HepG2 (cell line): ENCODE measurements at regions not wholly inside any gene's neighbourhood (a gene's known extent, or its start where the extent isn't known, plus 50 kb on each side); places are given as distances from the start of the nearest gene placed in this dataset.

Source experiments
- ATAC-seq: fragments of 200-7000 bp; cut with Tn5 transposase; 3 replicates; pipeline ENCODE4 v1.9.1; 2020; ENCODE audit warnings: mild to moderate bottlenecking, moderate library complexity
- BruUV-seq: library from RNA; stranded (reverse); fragments of 400-500 nt; replicated peaks from 2 replicates; lab custom pipeline; 2021; lab: Mats Ljungman, UMichigan
- CTCF ChIA-PET: fragments of 300-600 bp; formaldehyde crosslinking; extraction: SDS; loops from one replicate; lab custom pipeline; 2021; ENCODE audit warnings: low total read pairs, inconsistent platforms, low intra/inter-chr PET ratio; lab: Yijun Ruan, JAX
- POLR2A ChIA-PET: fragments of 350-600 bp; sonication (Branson Sonifier 250); formaldehyde crosslinking; loops from one replicate; lab custom pipeline; 2020; ENCODE audit warnings: antibody characterized with exemption, inconsistent platforms; lab: Yijun Ruan, JAX
- DNase-seq: peaks from one replicate; pipeline ENCODE4 v3.0.0-alpha.2; 2015; ENCODE audit warnings: low spot score
- FAIRE-seq: peaks from 3 replicates; lab custom pipeline; 2011; peaks lifted over from hg19 to GRCh38; lab: Jason Lieb, UNC
- H2AFZ ChIP-seq: one replicate; pipeline ENCODE4 v1.6.1; 2011; ENCODE audit warnings: low read length, inconsistent platforms
- H3K27ac ChIP-seq: fragments of 300-600 bp; 3 replicates; pipeline ENCODE4 v1.8.0; 2011; ENCODE audit warnings: mixed run types, mild to moderate bottlenecking, mixed read lengths, low read length, inconsistent platforms; ENCODE audit not compliant: insufficient read depth; ENCODE audit errors: extremely low read length
- H3K27me3 ChIP-seq, 2 experiments: fragments of 200-600 bp in 1 of 2; 2 replicates in 1 of 2; 3 replicates in 1 of 2; pipeline versions ENCODE4 v1.6.0 to v1.8.0; 2011; ENCODE audit warnings: low read length in 2 of 2, mild to moderate bottlenecking in 2 of 2, moderate library complexity in 2 of 2, inconsistent platforms in 1 of 2; ENCODE audit not compliant: insufficient read depth in 2 of 2, control insufficient read depth in 1 of 2
- H3K36me3 ChIP-seq, 2 experiments: fragments of 200-600 bp in 1 of 2; replicated peaks in 1 of 2; 2 replicates in 1 of 2; 3 replicates in 1 of 2; pipeline versions ENCODE4 v1.5.1 to v1.8.0; 2011; ENCODE audit warnings: low read length in 2 of 2, inconsistent platforms in 1 of 2; ENCODE audit not compliant: insufficient read depth in 2 of 2, control insufficient read depth in 1 of 2
- H3K4me1 ChIP-seq: 2 replicates; pipeline ENCODE4 v1.5.1; 2012; ENCODE audit warnings: low read length, inconsistent platforms; ENCODE audit not compliant: insufficient read depth
- H3K4me2 ChIP-seq: 2 replicates; pipeline ENCODE4 v1.6.0; 2011; ENCODE audit warnings: low read depth, low read length, inconsistent platforms
- H3K4me3 ChIP-seq, 3 experiments: fragments of 200-600 bp in 1 of 3; sonication (generic), shearing (Covaris generic) in 1 of 3; replicated peaks in 1 of 3; 2 replicates each; pipeline ENCODE4 v1.5.1; 2011 to 2016; ENCODE audit warnings: low read length in 3 of 3, inconsistent platforms in 2 of 3, low read depth in 2 of 3, mild to moderate bottlenecking in 2 of 3, control low read depth in 1 of 3, mixed read lengths in 1 of 3; ENCODE audit not compliant: insufficient read depth in 1 of 3
- H3K79me2 ChIP-seq: one replicate; pipeline ENCODE4 v1.6.1; 2011; ENCODE audit warnings: low read length, inconsistent platforms; ENCODE audit not compliant: insufficient read depth
- H3K9ac ChIP-seq: 2 replicates; pipeline ENCODE4 v1.6.0; 2011; ENCODE audit warnings: mild to moderate bottlenecking, low read depth, low read length, inconsistent platforms; ENCODE audit not compliant: insufficient read depth
- H3K9me3 ChIP-seq: 2 replicates; pipeline ENCODE4 v1.5.1; 2012; ENCODE audit warnings: mild to moderate bottlenecking, low read length
- H4K20me1 ChIP-seq: 2 replicates; pipeline ENCODE4 v1.6.0; 2011; ENCODE audit warnings: inconsistent platforms, mild to moderate bottlenecking, low read length, moderate library complexity; ENCODE audit not compliant: insufficient read depth
- ATF1 ChIP-seq: IDR thresholded peaks from 2 replicates; pipeline ENCODE4 v1.6.1; 2016; ENCODE audit warnings: mild to moderate bottlenecking, control low read depth
- MEIS1 ChIP-seq: sonication (generic); formaldehyde crosslinking; IDR thresholded peaks from 2 replicates; pipeline ENCODE4 v1.9.0; 2021; ENCODE audit warnings: mild to moderate bottlenecking, missing genetic modification reagents, moderate library complexity, borderline replicate concordance
- PHF5A ChIP-seq: IDR thresholded peaks from one replicate; pipeline ENCODE4 v1.6.1; 2018; ENCODE audit warnings: low read depth, missing genetic modification reagents; ENCODE audit not compliant: unreplicated experiment
- SRSF1 ChIP-seq: fragments of 200-400 bp; formaldehyde crosslinking; optimal IDR thresholded peaks from 2 replicates; pipeline ENCODE3; 2017; ENCODE audit warnings: mild to moderate bottlenecking, low read depth, low read length, moderate library complexity
- ZIK1 ChIP-seq: sonication (generic); formaldehyde crosslinking; IDR thresholded peaks from 2 replicates; pipeline ENCODE4 v1.5.0; 2020; ENCODE audit warnings: mild to moderate bottlenecking, low read depth, missing genetic modification reagents, borderline replicate concordance
- ZNF362 ChIP-seq: sonication (generic); formaldehyde crosslinking; IDR thresholded peaks from 2 replicates; pipeline ENCODE4 v1.4.0; 2020; ENCODE audit warnings: missing genetic modification reagents, mild to moderate bottlenecking, borderline replicate concordance
- WGBS: methylation state at CpG from one replicate; pipeline ENCODE4 v1.1.6; 2017; ENCODE audit warnings: low lambda C conversion rate; 5-methylcytosine and 5-hydroxymethylcytosine counted together
- in situ Hi-C: cut with HindIII; loops from 2 replicates; pipeline ENCODE4 v1.10.0; 2017; ENCODE audit warnings: low pct_unique_long_range_greater_than_20kb; ENCODE audit not compliant: extremely low pct_ligation_motif_present
- intact Hi-C: fragments of 100-400 bp; cut with micrococcal nuclease; formaldehyde crosslinking; loops from one replicate; pipeline ENCODE4 v1.10.0; 2022; ENCODE audit not compliant: unreplicated experiment
- TF ChIP-seq, protein P1 (sequence below): sonication (generic); formaldehyde crosslinking; IDR thresholded peaks from 2 replicates; pipeline ENCODE4 v1.4.0; 2020; ENCODE audit warnings: missing genetic modification reagents

- TF ChIP-seq, protein P1, sequence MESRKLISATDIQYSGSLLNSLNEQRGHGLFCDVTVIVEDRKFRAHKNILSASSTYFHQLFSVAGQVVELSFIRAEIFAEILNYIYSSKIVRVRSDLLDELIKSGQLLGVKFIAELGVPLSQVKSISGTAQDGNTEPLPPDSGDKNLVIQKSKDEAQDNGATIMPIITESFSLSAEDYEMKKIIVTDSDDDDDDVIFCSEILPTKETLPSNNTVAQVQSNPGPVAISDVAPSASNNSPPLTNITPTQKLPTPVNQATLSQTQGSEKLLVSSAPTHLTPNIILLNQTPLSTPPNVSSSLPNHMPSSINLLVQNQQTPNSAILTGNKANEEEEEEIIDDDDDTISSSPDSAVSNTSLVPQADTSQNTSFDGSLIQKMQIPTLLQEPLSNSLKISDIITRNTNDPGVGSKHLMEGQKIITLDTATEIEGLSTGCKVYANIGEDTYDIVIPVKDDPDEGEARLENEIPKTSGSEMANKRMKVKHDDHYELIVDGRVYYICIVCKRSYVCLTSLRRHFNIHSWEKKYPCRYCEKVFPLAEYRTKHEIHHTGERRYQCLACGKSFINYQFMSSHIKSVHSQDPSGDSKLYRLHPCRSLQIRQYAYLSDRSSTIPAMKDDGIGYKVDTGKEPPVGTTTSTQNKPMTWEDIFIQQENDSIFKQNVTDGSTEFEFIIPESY = no peak
- TF ChIP-seq ZIK1 (CRISPR knock-in tag) = no peak
- TF ChIP-seq, all 625 proteins: peak for 0
These were observed 80.8 kb upstream of the KLF14 start (continued) for GRCh38 chr7:130814778-130815335.

DNA sequence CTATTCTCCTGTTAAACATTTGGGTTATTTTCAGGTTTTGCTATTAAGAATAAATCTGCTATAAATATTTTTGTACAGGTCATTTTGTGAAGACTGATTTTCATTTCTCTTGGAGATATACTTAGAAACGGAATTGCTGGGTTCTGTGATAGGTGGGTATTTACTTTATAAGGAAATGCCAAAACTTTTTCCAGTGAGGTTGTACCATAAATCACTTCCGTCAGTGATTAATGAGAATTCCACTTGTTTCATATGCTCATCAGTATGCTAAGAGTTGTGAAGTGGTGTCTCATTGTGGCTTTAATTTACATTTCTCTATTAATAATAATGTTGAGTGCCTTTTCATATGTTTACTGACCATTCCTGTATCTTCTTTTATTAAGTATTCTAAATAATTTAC is 84.0 kb upstream of the KLF14 start:
- 39% methylated on average over 2 of the region's 2 CpGs for WGBS
- BruUV-seq = no TSS peak
- no peaks in the 10 kb centered on the region for H3K36me3 ChIP-seq
- no peaks in the 10 kb centered on the region for H3K79me2 ChIP-seq
- H3K4me1 ChIP-seq = no peaks in the 10 kb centered on the region
- in situ Hi-C loops = no loop called here
- H3K4me3 ChIP-seq = no peak overlapping the region
- ChIA-PET POLR2A (no interaction called here), CTCF (no interaction called here)
- no peaks in the 10 kb centered on the region for H4K20me1 ChIP-seq
- no peak overlapping the region for H3K27ac ChIP-seq
- DNase-seq (no peak), ATAC-seq (no peak), FAIRE-seq (no peak)
- no peak overlapping the region for H2AFZ ChIP-seq
- no peak overlapping the region for H3K4me2 ChIP-seq
- no peaks in the 10 kb centered on the region; a peak in 2 of 5 replicates for H3K27me3 ChIP-seq
- H3K9ac ChIP-seq = no peak overlapping the region
- TF ChIP-seq ZNF362 (CRISPR knock-in tag) (no peak), SRSF1 (no peak), ATF1 (CRISPR knock-in tag) (no peak), MEIS1 (CRISPR knock-in tag) (no peak), PHF5A (CRISPR knock-in tag) (no peak)
- H3K9me3 ChIP-seq = no peaks in the 10 kb centered on the region
- intact Hi-C loops = no loop called here
